MM.1S (cell line): ENCODE measurements at regions not wholly inside any gene's neighbourhood (a gene's known extent, or its start where the extent isn't known, plus 50 kb on each side); places are given as distances from the start of the nearest gene placed in this dataset.

Experiments used
- DNase-seq: peaks from one replicate; pipeline ENCODE4 v3.0.0-alpha.2; 2015
- H2AFZ ChIP-seq: fragments of 300-600 bp; sonication (generic); 2 replicates; pipeline ENCODE4 v1.6.0; 2016; ENCODE audit warnings: antibody characterized with exemption, low read length
- H3F3A ChIP-seq: fragments of 300-600 bp; sonication (generic); 2 replicates; pipeline ENCODE4 v1.6.1; 2016; ENCODE audit warnings: mild to moderate bottlenecking, antibody characterized with exemption, low read length, moderate library complexity, mixed read lengths; ENCODE audit not compliant: insufficient read depth
- H3K27ac ChIP-seq: fragments of 300-600 bp; sonication (generic); 2 replicates; pipeline ENCODE4 v1.5.1; 2016; ENCODE audit warnings: mild to moderate bottlenecking, low read length
- H3K27me3 ChIP-seq: fragments of 300-600 bp; sonication (generic); replicated peaks from 2 replicates; pipeline ENCODE4 v1.6.0; 2016; ENCODE audit warnings: low read length; ENCODE audit not compliant: insufficient read depth
- H3K36me3 ChIP-seq: fragments of 300-600 bp; sonication (generic); replicated peaks from 2 replicates; pipeline ENCODE4 v1.6.1; 2016; ENCODE audit warnings: mild to moderate bottlenecking, low read length, mixed read lengths; ENCODE audit not compliant: insufficient read depth
- H3K4me1 ChIP-seq: fragments of 300-600 bp; sonication (generic); 2 replicates; pipeline ENCODE4 v1.6.1; 2016; ENCODE audit warnings: low read length, mixed read lengths
- H3K4me2 ChIP-seq: fragments of 300-600 bp; sonication (generic); 2 replicates; pipeline ENCODE4 v1.6.0; 2016; ENCODE audit warnings: low read depth, low read length
- H3K4me3 ChIP-seq: fragments of 300-600 bp; sonication (generic); 2 replicates; pipeline ENCODE4 v1.5.1; 2016; ENCODE audit warnings: low read length, mixed read lengths
- H3K79me2 ChIP-seq: fragments of 300-600 bp; sonication (generic); 2 replicates; pipeline ENCODE4 v1.6.1; 2016; ENCODE audit warnings: mixed run types, low read length, mixed read lengths
- H3K9ac ChIP-seq: fragments of 300-600 bp; sonication (generic); 2 replicates; pipeline ENCODE4 v1.6.1; 2016; ENCODE audit warnings: low read length, mixed read lengths
- H3K9me2 ChIP-seq: fragments of 300-600 bp; sonication (generic); replicated peaks from 2 replicates; pipeline ENCODE4 v1.6.1; 2016; ENCODE audit warnings: mild to moderate bottlenecking, low read length, mixed read lengths; ENCODE audit not compliant: insufficient read depth
- H3K9me3 ChIP-seq: fragments of 300-600 bp; sonication (generic); replicated peaks from 2 replicates; pipeline ENCODE4 v1.6.1; 2016; ENCODE audit warnings: mild to moderate bottlenecking, low read length, mixed read lengths; ENCODE audit not compliant: insufficient read depth
- H4K20me1 ChIP-seq: fragments of 300-600 bp; sonication (generic); 2 replicates; pipeline ENCODE4 v1.6.1; 2016; ENCODE audit warnings: mild to moderate bottlenecking, low read length, moderate library complexity, mixed read lengths; ENCODE audit not compliant: insufficient read depth
- EZH2 ChIP-seq: fragments of 300-600 bp; sonication (generic); optimal IDR thresholded peaks from 2 replicates; pipeline ENCODE3; 2017; ENCODE audit warnings: low read depth, mild to moderate bottlenecking, antibody characterized with exemption, low read length, mixed read lengths
- EZH2phosphoT487 ChIP-seq: fragments of 300-600 bp; sonication (generic); IDR thresholded peaks from 2 replicates; pipeline ENCODE4 v1.6.1; 2018; ENCODE audit warnings: antibody characterized with exemption, low read length
- TF ChIP-seq, protein P1 (sequence below): fragments of 300-600 bp; sonication (generic); IDR thresholded peaks from 2 replicates; pipeline ENCODE4 v1.5.1; 2016; ENCODE audit warnings: antibody characterized with exemption, low read length, mixed read lengths

- H3K27me3 ChIP-seq = no peaks in the 10 kb centered on the region
- H3K9me3 ChIP-seq = no peaks in the 10 kb centered on the region
- no peak overlapping the region for H3K4me3 ChIP-seq
- no peaks in the 10 kb centered on the region for H3K36me3 ChIP-seq
- H3K4me2 ChIP-seq = no peak overlapping the region
- H2AFZ ChIP-seq = no peak overlapping the region
- H3F3A ChIP-seq = no peaks in the 10 kb centered on the region
- H3K4me1 ChIP-seq = no peaks in the 10 kb centered on the region
- H4K20me1 ChIP-seq = no peaks in the 10 kb centered on the region
- no peaks in the 10 kb centered on the region for H3K79me2 ChIP-seq
- H3K27ac ChIP-seq = no peak overlapping the region
- TF ChIP-seq, protein P1, sequence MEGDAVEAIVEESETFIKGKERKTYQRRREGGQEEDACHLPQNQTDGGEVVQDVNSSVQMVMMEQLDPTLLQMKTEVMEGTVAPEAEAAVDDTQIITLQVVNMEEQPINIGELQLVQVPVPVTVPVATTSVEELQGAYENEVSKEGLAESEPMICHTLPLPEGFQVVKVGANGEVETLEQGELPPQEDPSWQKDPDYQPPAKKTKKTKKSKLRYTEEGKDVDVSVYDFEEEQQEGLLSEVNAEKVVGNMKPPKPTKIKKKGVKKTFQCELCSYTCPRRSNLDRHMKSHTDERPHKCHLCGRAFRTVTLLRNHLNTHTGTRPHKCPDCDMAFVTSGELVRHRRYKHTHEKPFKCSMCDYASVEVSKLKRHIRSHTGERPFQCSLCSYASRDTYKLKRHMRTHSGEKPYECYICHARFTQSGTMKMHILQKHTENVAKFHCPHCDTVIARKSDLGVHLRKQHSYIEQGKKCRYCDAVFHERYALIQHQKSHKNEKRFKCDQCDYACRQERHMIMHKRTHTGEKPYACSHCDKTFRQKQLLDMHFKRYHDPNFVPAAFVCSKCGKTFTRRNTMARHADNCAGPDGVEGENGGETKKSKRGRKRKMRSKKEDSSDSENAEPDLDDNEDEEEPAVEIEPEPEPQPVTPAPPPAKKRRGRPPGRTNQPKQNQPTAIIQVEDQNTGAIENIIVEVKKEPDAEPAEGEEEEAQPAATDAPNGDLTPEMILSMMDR = no peak
- no peak for TF ChIP-seq EZH2phosphoT487
- TF ChIP-seq EZH2 = no peak
- no peak for DNase-seq
- H3K9ac ChIP-seq = no peak overlapping the region
- H3K9me2 ChIP-seq = no peaks in the 10 kb centered on the region
Observed at GRCh38 chr6:44628347-44628746, 240.8 kb downstream of the CDC5L start.

GRCh38 chr6:44629636-44630035 lies 242.1 kb downstream of the CDC5L start:
- no peak for TF ChIP-seq EZH2
- TF ChIP-seq EZH2phosphoT487 = no peak
- TF ChIP-seq, protein P1 = no peak
- Histone ChIP-seq H3K36me3 (no peaks in the 10 kb centered on the region), H3K4me2 (no peak overlapping the region), H4K20me1 (no peaks in the 10 kb centered on the region), H3K27me3 (no peaks in the 10 kb centered on the region), H3K9ac (no peak overlapping the region), H3K4me3 (no peak overlapping the region), H3K9me3 (no peaks in the 10 kb centered on the region), H3K79me2 (no peaks in the 10 kb centered on the region), H3F3A (no peaks in the 10 kb centered on the region), H3K9me2 (no peaks in the 10 kb centered on the region), H2AFZ (no peak overlapping the region), H3K4me1 (no peaks in the 10 kb centered on the region), H3K27ac (no peak overlapping the region)
- DNase-seq = no peak

DNA sequence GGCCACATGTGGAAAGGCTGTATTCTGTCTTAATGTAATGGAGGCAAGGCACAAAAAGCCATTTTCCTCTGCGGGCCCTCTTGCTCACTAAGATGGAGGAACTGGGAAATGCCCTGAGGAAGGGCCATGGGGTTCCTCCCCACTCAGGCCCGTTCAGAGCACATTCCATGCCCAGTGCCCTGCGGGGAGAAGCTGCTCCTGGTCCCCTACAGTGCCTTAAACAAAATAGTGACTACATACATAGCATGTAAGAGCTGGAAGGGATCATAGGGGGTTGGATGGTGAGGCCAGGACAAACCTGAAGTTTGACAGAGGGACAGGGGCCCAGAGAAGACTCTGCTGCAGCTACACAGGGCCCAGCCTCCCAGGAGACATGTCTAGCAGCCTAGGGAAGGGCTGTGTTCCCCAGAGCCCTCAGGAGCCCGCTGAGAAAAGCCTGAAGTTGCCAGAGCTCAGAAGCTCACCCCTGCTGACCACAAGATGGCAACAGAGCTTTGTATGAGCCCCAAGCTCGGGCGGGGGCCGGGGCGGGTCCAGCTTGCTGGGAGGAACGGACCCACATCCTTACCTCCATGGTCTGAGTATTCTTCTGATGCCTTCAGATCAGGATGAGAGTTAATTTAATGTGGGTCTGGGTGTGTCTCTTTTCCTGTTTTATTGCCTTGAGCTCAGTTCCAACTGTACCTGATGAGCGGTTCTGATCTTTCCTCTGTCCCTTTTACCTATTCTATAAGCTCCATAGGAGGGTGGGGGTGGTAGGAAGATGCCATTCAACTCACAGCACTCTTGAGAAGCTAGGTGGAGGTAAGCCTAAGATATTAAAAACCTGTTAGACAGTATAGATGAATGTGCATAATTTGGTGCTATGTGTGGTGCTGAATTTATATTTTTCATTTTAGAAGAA lies 242.9 kb downstream of the CDC5L start:
- no peaks in the 10 kb centered on the region for H3K27me3 ChIP-seq
- H3F3A ChIP-seq = no peaks in the 10 kb centered on the region
- no peaks in the 10 kb centered on the region for H3K4me1 ChIP-seq
- H3K36me3 ChIP-seq = no peaks in the 10 kb centered on the region
- H3K4me3 ChIP-seq = no peak overlapping the region
- no peak overlapping the region for H3K27ac ChIP-seq
- no peak overlapping the region for H2AFZ ChIP-seq
- H3K4me2 ChIP-seq = no peak overlapping the region
- H3K9me2 ChIP-seq = no peaks in the 10 kb centered on the region
- H3K9ac ChIP-seq = no peak overlapping the region
- TF ChIP-seq, protein P1 = peak; percentile 73
- TF ChIP-seq EZH2 = no peak
- H3K79me2 ChIP-seq = no peaks in the 10 kb centered on the region
- no peaks in the 10 kb centered on the region for H4K20me1 ChIP-seq
- H3K9me3 ChIP-seq = no peaks in the 10 kb centered on the region
- peak; percentile 62 for DNase-seq
